SK-N-SH (cell line): ENCODE measurements at regions not wholly inside any gene's neighbourhood (a gene's known extent, or its start where the extent isn't known, plus 50 kb on each side); places are given as distances from the start of the nearest gene placed in this dataset.

ENCODE experiments used
- CTCF ChIA-PET: fragments of 300-600, 350-600 bp; formaldehyde crosslinking; extraction: SDS; loops from one replicate; lab custom pipeline; 2021; lab: Yijun Ruan, JAX
- POLR2A ChIA-PET: fragments of 350-600 bp; sonication (Branson Sonifier 250); formaldehyde crosslinking; extraction: SDS; loops from one replicate; lab custom pipeline; 2020; ENCODE audit warnings: antibody characterized with exemption, inconsistent platforms; lab: Yijun Ruan, JAX
- DNase-seq: peaks from one replicate; pipeline ENCODE4 v3.0.0; 2012
- H2AFZ ChIP-seq: fragments of 200-600 bp; sonication (generic); 2 replicates; pipeline ENCODE4 v1.8.1; 2016; ENCODE audit warnings: antibody characterized with exemption, mild to moderate bottlenecking, low read depth
- H3F3A ChIP-seq: fragments of 200-600 bp; sonication (generic); replicated peaks from 2 replicates; pipeline ENCODE3; 2016; ENCODE audit warnings: antibody characterized with exemption, mild to moderate bottlenecking; ENCODE audit not compliant: insufficient read depth
- H3K27ac ChIP-seq, 2 experiments: fragments of 200-500 bp in 1 of 2; fragments of 200-600 bp in 1 of 2; sonication (Bioruptor generic) in 1 of 2; sonication (generic), shearing (Covaris generic) in 1 of 2; 2 replicates each; pipeline versions ENCODE4 v1.5.1 to v1.6.1; 2014 to 2016; ENCODE audit warnings: low read depth in 2 of 2, inconsistent platforms in 1 of 2, low read length in 1 of 2, mild to moderate bottlenecking in 1 of 2, mixed read lengths in 1 of 2
- H3K27me3 ChIP-seq: fragments of 200-600 bp; sonication (generic), shearing (Covaris generic); 2 replicates; pipeline ENCODE4 v1.6.1; 2016; ENCODE audit warnings: mixed run types; ENCODE audit not compliant: insufficient read depth
- H3K36me3 ChIP-seq, 2 experiments: fragments of 200-500 bp in 1 of 2; fragments of 200-600 bp in 1 of 2; sonication (Bioruptor generic) in 1 of 2; sonication (generic) in 1 of 2; replicated peaks in 1 of 2; 2 replicates each; pipeline versions ENCODE3 to v1.5.1; 2014 to 2016; ENCODE audit warnings: low read length in 1 of 2, mild to moderate bottlenecking in 1 of 2; ENCODE audit not compliant: insufficient read depth in 2 of 2, control insufficient read depth in 1 of 2
- H3K4me1 ChIP-seq, 2 experiments: fragments of 200-500 bp in 1 of 2; fragments of 200-600 bp in 1 of 2; sonication (Bioruptor generic) in 1 of 2; sonication (generic), shearing (Covaris generic) in 1 of 2; 2 replicates each; pipeline versions ENCODE4 v1.5.1 to v1.6.1; 2014 to 2016; ENCODE audit warnings: low read depth in 1 of 2, low read length in 1 of 2, mixed run types in 1 of 2; ENCODE audit not compliant: insufficient read depth in 2 of 2, control insufficient read depth in 1 of 2
- H3K4me2 ChIP-seq: fragments of 200-600 bp; sonication (generic), shearing (Covaris generic); 2 replicates; pipeline ENCODE4 v1.6.1; 2017; ENCODE audit warnings: mixed run types
- H3K4me3 ChIP-seq, 2 experiments: fragments of 200-500 bp in 1 of 2; fragments of 200-600 bp in 1 of 2; sonication (Bioruptor generic) in 1 of 2; sonication (generic), shearing (Covaris generic) in 1 of 2; 2 replicates each; pipeline versions ENCODE4 v1.5.1 to v1.8.1; 2014 to 2016; ENCODE audit warnings: low read depth in 2 of 2, inconsistent platforms in 1 of 2, low read length in 1 of 2, mild to moderate bottlenecking in 1 of 2, mixed read lengths in 1 of 2, moderate library complexity in 1 of 2
- H3K79me2 ChIP-seq: fragments of 200-600 bp; sonication (generic); 2 replicates; pipeline ENCODE4 v1.8.1; 2017; ENCODE audit warnings: mild to moderate bottlenecking; ENCODE audit not compliant: insufficient read depth
- H3K9ac ChIP-seq: fragments of 200-600 bp; sonication (generic); 2 replicates; pipeline ENCODE4 v1.6.1; 2017; ENCODE audit warnings: mixed run types
- H3K9me2 ChIP-seq: fragments of 200-600 bp; sonication (generic); 2 replicates; pipeline ENCODE4 v1.6.1; 2017; ENCODE audit warnings: mixed run types
- H3K9me3 ChIP-seq: fragments of 200-600 bp; sonication (generic); 2 replicates; pipeline ENCODE4 v1.6.1; 2017; ENCODE audit warnings: mixed run types, mild to moderate bottlenecking, moderate library complexity
- H4K20me1 ChIP-seq: fragments of 200-600 bp; sonication (generic); 2 replicates; pipeline ENCODE4 v1.6.1; 2017; ENCODE audit warnings: mild to moderate bottlenecking, mixed run types; ENCODE audit not compliant: insufficient read depth
- CHD2 ChIP-seq: fragments of 150-350 bp; IDR thresholded peaks from 2 replicates; pipeline ENCODE4 v1.6.1; 2018; ENCODE audit warnings: low read length; ENCODE audit not compliant: partially characterized antibody
- ELF1 ChIP-seq: IDR thresholded peaks from 2 replicates; pipeline ENCODE4 v1.4.0; 2012
- EP300 ChIP-seq, 2 experiments: IDR thresholded peaks; 2 replicates each; pipeline versions ENCODE4 v1.4.0 to v1.6.1; 2012; ENCODE audit warnings: borderline replicate concordance in 1 of 2, low read depth in 1 of 2, low read length in 1 of 2
- FOSL2 ChIP-seq: IDR thresholded peaks from 2 replicates; pipeline ENCODE4 v1.4.0; 2012; ENCODE audit warnings: low read depth, mild to moderate bottlenecking, moderate library complexity, borderline replicate concordance
- FOXM1 ChIP-seq: IDR thresholded peaks from 2 replicates; pipeline ENCODE4 v1.4.0; 2012; ENCODE audit warnings: low read depth, mild to moderate bottlenecking
- GATA2 ChIP-seq: sonication (generic); formaldehyde crosslinking; IDR thresholded peaks from 2 replicates; pipeline ENCODE4 v1.5.0; 2020; ENCODE audit warnings: mild to moderate bottlenecking, missing genetic modification reagents
- JUND ChIP-seq: IDR thresholded peaks from 2 replicates; pipeline ENCODE4 v1.4.0; 2012
- MXI1 ChIP-seq: IDR thresholded peaks from 2 replicates; pipeline ENCODE4 v1.6.1; 2012; ENCODE audit warnings: mild to moderate bottlenecking, low read depth, low read length, improper control_type of control experiment
- POLR2AphosphoS5 ChIP-seq: IDR thresholded peaks from 2 replicates; pipeline ENCODE4 v1.6.1; 2012; ENCODE audit warnings: low read depth, low read length
- RAD21 ChIP-seq: IDR thresholded peaks from 2 replicates; pipeline ENCODE4 v1.6.1; 2012; ENCODE audit warnings: mild to moderate bottlenecking, low read length
- RCOR1 ChIP-seq: fragments of 150-350 bp; IDR thresholded peaks from 2 replicates; pipeline ENCODE4 v1.6.1; 2017; ENCODE audit warnings: antibody characterized with exemption, low read length
- RFX5 ChIP-seq: IDR thresholded peaks from 2 replicates; pipeline ENCODE4 v1.6.1; 2012; ENCODE audit warnings: mild to moderate bottlenecking, improper control_type of control experiment, low read length
- SIN3A ChIP-seq: IDR thresholded peaks from 2 replicates; pipeline ENCODE4 v1.6.1; 2012; ENCODE audit warnings: low read depth, mild to moderate bottlenecking, low read length, moderate library complexity, borderline replicate concordance
- SMC3 ChIP-seq: IDR thresholded peaks from 2 replicates; pipeline ENCODE4 v1.6.1; 2012; ENCODE audit warnings: low read depth, low read length, improper control_type of control experiment
- YY1 ChIP-seq: IDR thresholded peaks from 2 replicates; pipeline ENCODE4 v1.4.0; 2012; ENCODE audit warnings: low read depth, mild to moderate bottlenecking
- WGBS: methylation state at CpG from one replicate; pipeline ENCODE4 v1.1.6; 2017; ENCODE audit warnings: low lambda C conversion rate; 5-methylcytosine and 5-hydroxymethylcytosine counted together
- TF ChIP-seq, protein P1 (sequence below): IDR thresholded peaks from 2 replicates; pipeline ENCODE4; 2012
- TF ChIP-seq, protein P2 (sequence below): IDR thresholded peaks from 2 replicates; pipeline ENCODE4 v1.6.1; 2012; ENCODE audit warnings: mild to moderate bottlenecking, low read depth, low read length, moderate library complexity
- TF ChIP-seq, protein P3 (sequence below): fragments of 200-600 bp; sonication (generic); IDR thresholded peaks from 2 replicates; pipeline ENCODE4 v1.6.1; 2017; ENCODE audit warnings: antibody characterized with exemption, mild to moderate bottlenecking, moderate library complexity
- TF ChIP-seq, protein P4 (sequence below): fragments of 150-350 bp; IDR thresholded peaks from 2 replicates; pipeline ENCODE4 v1.6.1; 2016; ENCODE audit warnings: mild to moderate bottlenecking, low read depth, low read length
- TF ChIP-seq, protein P5 (sequence below): IDR thresholded peaks from 2 replicates; pipeline ENCODE4 v1.4.0; 2012; ENCODE audit warnings: low read depth

DNA sequence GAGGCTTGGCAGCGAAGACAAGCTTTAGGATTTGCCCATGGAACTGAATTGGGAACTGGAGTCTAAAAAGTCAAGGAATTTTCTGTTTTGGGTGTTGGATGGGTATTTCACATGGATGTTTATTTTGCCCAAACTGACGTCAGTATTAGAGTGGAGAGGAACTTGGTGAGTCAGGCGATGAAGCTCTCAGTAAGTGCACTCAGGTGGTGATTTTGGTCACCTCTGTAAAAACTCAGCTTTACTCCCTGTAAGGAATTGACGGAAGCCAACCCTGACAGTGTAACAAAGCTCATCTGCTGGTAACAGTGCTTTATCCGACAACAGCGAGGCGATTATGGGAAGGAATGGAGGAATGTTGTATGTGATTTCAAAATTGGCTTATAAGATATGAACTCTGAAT is 77.0 kb upstream of the PGRMC2 start (continued):
- TF ChIP-seq CHD2 = no peak

DNA sequence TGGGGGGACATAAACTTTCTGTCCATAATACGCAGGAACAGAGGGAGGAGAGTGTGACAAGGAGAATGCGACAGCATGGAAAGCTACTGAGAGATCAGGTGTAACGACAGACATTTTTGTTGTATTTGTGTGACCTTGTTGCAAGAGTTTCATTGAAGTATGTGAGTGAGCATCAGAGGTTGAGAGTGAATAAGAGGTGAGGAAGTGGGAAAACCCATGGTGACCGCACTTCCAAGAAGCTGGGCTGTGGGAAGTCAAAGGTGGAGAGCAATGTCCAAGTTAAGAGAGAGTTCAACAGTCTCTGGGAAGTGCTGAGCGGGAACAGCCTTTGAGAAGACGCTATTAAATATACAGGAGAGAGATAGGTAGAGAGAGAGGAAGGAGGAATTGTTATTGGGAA is 76.4 kb upstream of the PGRMC2 start:
- Histone ChIP-seq H3K4me3 (no peak overlapping the region), H3K9ac (no peak overlapping the region), H3K9me2 (no peaks in the 10 kb centered on the region), H3K4me1 (peaks cover 0 to 4% of the 10 kb centered on the region in 2 experiments; a peak in 2 of 4 replicates), H4K20me1 (no peaks in the 10 kb centered on the region), H3K79me2 (no peaks in the 10 kb centered on the region), H3K27ac (no peak overlapping the region), H3F3A (no peaks in the 10 kb centered on the region), H3K4me2 (no peak overlapping the region), H3K27me3 (no peaks in the 10 kb centered on the region), H3K36me3 (no peaks in the 10 kb centered on the region), H2AFZ (no peak overlapping the region), H3K9me3 (no peaks in the 10 kb centered on the region)
- CTCF ChIA-PET = interaction anchor here (0.9 to 1.4 kb wide), 2 partner anchors 20 to 90 kb away, joined by 3 read pairs; no protein-coding TSS in a partner anchor
- POLR2A ChIA-PET = no interaction called here
- 93% methylated on average over 6 of the region's 6 CpGs for WGBS
- DNase-seq = no peak
- TF ChIP-seq EP300 (IDR thresholded peaks at IDR 0.05; ENCODE audit: borderline replicate concordance in 1 of 2, low read depth in 1 of 2, low read length in 1 of 2) = no peak

DNA sequence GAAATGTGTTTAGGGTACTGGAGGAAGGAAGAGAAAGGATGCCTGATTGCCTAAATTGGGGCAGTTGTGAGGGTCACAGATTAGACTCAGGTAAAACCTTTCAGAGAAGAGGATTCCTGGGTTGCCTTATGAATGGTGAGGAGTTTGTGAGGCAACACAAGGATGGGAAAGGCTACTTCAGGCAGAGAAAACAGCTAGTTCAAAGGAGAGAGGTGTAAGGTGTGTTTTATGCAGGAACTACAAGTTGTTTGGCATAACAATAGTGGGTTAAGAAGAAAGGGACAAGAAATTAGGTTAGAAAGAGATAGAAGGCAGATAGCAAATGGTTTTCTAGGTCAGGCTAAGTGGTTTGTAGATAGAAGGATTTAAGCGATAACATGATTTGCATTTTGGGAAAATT is 75.1 kb upstream of the PGRMC2 start:
- Histone ChIP-seq H3K9ac (no peak overlapping the region), H2AFZ (no peak overlapping the region), H3K36me3 (no peaks in the 10 kb centered on the region)
- POLR2A ChIA-PET = no interaction called here
- TF ChIP-seq YY1 = no peak
- TF ChIP-seq RAD21 = no peak
- TF ChIP-seq, protein P1, sequence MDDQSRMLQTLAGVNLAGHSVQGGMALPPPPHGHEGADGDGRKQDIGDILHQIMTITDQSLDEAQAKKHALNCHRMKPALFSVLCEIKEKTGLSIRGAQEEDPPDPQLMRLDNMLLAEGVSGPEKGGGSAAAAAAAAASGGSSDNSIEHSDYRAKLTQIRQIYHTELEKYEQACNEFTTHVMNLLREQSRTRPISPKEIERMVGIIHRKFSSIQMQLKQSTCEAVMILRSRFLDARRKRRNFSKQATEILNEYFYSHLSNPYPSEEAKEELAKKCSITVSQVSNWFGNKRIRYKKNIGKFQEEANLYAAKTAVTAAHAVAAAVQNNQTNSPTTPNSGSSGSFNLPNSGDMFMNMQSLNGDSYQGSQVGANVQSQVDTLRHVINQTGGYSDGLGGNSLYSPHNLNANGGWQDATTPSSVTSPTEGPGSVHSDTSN = no peak
- no peak for TF ChIP-seq JUND
- TF ChIP-seq, protein P2, sequence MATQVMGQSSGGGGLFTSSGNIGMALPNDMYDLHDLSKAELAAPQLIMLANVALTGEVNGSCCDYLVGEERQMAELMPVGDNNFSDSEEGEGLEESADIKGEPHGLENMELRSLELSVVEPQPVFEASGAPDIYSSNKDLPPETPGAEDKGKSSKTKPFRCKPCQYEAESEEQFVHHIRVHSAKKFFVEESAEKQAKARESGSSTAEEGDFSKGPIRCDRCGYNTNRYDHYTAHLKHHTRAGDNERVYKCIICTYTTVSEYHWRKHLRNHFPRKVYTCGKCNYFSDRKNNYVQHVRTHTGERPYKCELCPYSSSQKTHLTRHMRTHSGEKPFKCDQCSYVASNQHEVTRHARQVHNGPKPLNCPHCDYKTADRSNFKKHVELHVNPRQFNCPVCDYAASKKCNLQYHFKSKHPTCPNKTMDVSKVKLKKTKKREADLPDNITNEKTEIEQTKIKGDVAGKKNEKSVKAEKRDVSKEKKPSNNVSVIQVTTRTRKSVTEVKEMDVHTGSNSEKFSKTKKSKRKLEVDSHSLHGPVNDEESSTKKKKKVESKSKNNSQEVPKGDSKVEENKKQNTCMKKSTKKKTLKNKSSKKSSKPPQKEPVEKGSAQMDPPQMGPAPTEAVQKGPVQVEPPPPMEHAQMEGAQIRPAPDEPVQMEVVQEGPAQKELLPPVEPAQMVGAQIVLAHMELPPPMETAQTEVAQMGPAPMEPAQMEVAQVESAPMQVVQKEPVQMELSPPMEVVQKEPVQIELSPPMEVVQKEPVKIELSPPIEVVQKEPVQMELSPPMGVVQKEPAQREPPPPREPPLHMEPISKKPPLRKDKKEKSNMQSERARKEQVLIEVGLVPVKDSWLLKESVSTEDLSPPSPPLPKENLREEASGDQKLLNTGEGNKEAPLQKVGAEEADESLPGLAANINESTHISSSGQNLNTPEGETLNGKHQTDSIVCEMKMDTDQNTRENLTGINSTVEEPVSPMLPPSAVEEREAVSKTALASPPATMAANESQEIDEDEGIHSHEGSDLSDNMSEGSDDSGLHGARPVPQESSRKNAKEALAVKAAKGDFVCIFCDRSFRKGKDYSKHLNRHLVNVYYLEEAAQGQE = no peak
- no peak for TF ChIP-seq POLR2AphosphoS5
- TF ChIP-seq FOXM1 = no peak
- TF ChIP-seq ELF1 = no peak
- TF ChIP-seq EP300 (IDR thresholded peaks at IDR 0.05; ENCODE audit: borderline replicate concordance in 1 of 2, low read depth in 1 of 2, low read length in 1 of 2) = no peak
- TF ChIP-seq RFX5 = no peak
- no peak for TF ChIP-seq RCOR1
- TF ChIP-seq MXI1 = no peak
- TF ChIP-seq, protein P3, sequence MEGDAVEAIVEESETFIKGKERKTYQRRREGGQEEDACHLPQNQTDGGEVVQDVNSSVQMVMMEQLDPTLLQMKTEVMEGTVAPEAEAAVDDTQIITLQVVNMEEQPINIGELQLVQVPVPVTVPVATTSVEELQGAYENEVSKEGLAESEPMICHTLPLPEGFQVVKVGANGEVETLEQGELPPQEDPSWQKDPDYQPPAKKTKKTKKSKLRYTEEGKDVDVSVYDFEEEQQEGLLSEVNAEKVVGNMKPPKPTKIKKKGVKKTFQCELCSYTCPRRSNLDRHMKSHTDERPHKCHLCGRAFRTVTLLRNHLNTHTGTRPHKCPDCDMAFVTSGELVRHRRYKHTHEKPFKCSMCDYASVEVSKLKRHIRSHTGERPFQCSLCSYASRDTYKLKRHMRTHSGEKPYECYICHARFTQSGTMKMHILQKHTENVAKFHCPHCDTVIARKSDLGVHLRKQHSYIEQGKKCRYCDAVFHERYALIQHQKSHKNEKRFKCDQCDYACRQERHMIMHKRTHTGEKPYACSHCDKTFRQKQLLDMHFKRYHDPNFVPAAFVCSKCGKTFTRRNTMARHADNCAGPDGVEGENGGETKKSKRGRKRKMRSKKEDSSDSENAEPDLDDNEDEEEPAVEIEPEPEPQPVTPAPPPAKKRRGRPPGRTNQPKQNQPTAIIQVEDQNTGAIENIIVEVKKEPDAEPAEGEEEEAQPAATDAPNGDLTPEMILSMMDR = no peak
- TF ChIP-seq, protein P4, sequence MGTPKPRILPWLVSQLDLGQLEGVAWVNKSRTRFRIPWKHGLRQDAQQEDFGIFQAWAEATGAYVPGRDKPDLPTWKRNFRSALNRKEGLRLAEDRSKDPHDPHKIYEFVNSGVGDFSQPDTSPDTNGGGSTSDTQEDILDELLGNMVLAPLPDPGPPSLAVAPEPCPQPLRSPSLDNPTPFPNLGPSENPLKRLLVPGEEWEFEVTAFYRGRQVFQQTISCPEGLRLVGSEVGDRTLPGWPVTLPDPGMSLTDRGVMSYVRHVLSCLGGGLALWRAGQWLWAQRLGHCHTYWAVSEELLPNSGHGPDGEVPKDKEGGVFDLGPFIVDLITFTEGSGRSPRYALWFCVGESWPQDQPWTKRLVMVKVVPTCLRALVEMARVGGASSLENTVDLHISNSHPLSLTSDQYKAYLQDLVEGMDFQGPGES = no peak
- no peak for TF ChIP-seq SMC3
- no peak for TF ChIP-seq SIN3A
- TF ChIP-seq FOSL2 = no peak
- no peak for TF ChIP-seq CHD2
- TF ChIP-seq, protein P5, sequence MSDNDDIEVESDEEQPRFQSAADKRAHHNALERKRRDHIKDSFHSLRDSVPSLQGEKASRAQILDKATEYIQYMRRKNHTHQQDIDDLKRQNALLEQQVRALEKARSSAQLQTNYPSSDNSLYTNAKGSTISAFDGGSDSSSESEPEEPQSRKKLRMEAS = no peak
- TF ChIP-seq GATA2 (CRISPR knock-in tag) = no peak
- TF ChIP-seq, all 33 proteins: peak for 0
- no peak for DNase-seq
- CTCF ChIA-PET = no interaction called here
- no peaks in the 10 kb centered on the region for H4K20me1 ChIP-seq
- no peaks in the 10 kb centered on the region for H3K9me2 ChIP-seq
- H3K4me1 ChIP-seq = peaks cover 5 to 8% of the 10 kb centered on the region in 2 experiments
- H3K9me3 ChIP-seq = no peaks in the 10 kb centered on the region
- no peaks in the 10 kb centered on the region for H3K27me3 ChIP-seq
- no peak overlapping the region for H3K27ac ChIP-seq
- H3K79me2 ChIP-seq = no peaks in the 10 kb centered on the region
- no peak overlapping the region for H3K4me3 ChIP-seq
- whole genome bisulfite sequencing = 100% methylated on average over 1 of the region's 1 CpG
- no peak overlapping the region for H3K4me2 ChIP-seq
- no peaks in the 10 kb centered on the region for H3F3A ChIP-seq
